Caco-2 (cell line): ENCODE measurements at regions not wholly inside any gene's neighbourhood (a gene's known extent, or its start where the extent isn't known, plus 50 kb on each side); places are given as distances from the start of the nearest gene placed in this dataset.

ENCODE experiments used
- BruUV-seq: library from RNA; stranded (reverse); fragments of 400-500 nt; replicated peaks from 2 replicates; lab custom pipeline; 2021; lab: Mats Ljungman, UMichigan
- CTCF ChIA-PET: fragments of 300-600 bp; sonication (Branson Sonifier 250); formaldehyde crosslinking; loops from one replicate; lab custom pipeline; 2022; ENCODE audit warnings: antibody characterized with exemption; lab: Charles Lee
- POLR2A ChIA-PET: fragments of 300-600 bp; sonication (Branson Sonifier 250); formaldehyde crosslinking; loops from one replicate; lab custom pipeline; 2022; ENCODE audit warnings: antibody characterized with exemption; lab: Charles Lee
- DNase-seq, 2 experiments: peaks; one replicate each; pipeline versions ENCODE4 v3.0.0 to v3.0.0-alpha.2; 2020 to 2022
- H3K27me3 ChIP-seq: replicated peaks from 2 replicates; pipeline ENCODE4 v1.6.0; 2011; ENCODE audit warnings: low read length; ENCODE audit not compliant: control insufficient read depth, insufficient read depth
- H3K36me3 ChIP-seq: 2 replicates; pipeline ENCODE4 v1.5.1; 2011; ENCODE audit warnings: low read length; ENCODE audit not compliant: control insufficient read depth, insufficient read depth
- H3K4me1 ChIP-seq: fragments of 250-450 bp; sonication (Bioruptor Pico); 2 replicates; pipeline ENCODE4 v1.5.1; 2020; ENCODE audit warnings: mild to moderate bottlenecking
- H3K4me3 ChIP-seq: 2 replicates; pipeline ENCODE4 v1.5.1; 2011; ENCODE audit warnings: low read depth, mild to moderate bottlenecking, control low read depth, low read length
- H3K9me3 ChIP-seq: fragments of 250-450 bp; sonication (Bioruptor Pico); 2 replicates; pipeline ENCODE4 v1.5.1; 2020; ENCODE audit warnings: mild to moderate bottlenecking, moderate library complexity
- H3K27ac Mint-ChIP-seq: one replicate; pipeline ENCODE4 v1.8.0; 2022; ENCODE audit warnings: mixed read lengths; ENCODE audit not compliant: unreplicated experiment
- H3K27me3 Mint-ChIP-seq: one replicate; pipeline ENCODE4 v1.8.0; 2022; ENCODE audit warnings: mixed read lengths; ENCODE audit not compliant: insufficient read depth, unreplicated experiment
- H3K36me3 Mint-ChIP-seq: one replicate; pipeline ENCODE4 v1.8.0; 2022; ENCODE audit warnings: mild to moderate bottlenecking, mixed read lengths; ENCODE audit not compliant: insufficient read depth, unreplicated experiment
- H3K4me1 Mint-ChIP-seq: one replicate; pipeline ENCODE4 v1.8.0; 2022; ENCODE audit warnings: low read depth, mixed read lengths; ENCODE audit not compliant: unreplicated experiment
- H3K4me3 Mint-ChIP-seq: one replicate; pipeline ENCODE4 v1.8.0; 2022; ENCODE audit warnings: mild to moderate bottlenecking, moderate library complexity, mixed read lengths; ENCODE audit not compliant: unreplicated experiment
- H3K9me3 Mint-ChIP-seq: one replicate; pipeline ENCODE4 v1.8.0; 2022; ENCODE audit warnings: mixed read lengths; ENCODE audit not compliant: unreplicated experiment
- intact Hi-C: fragments of 100-400 bp; cut with micrococcal nuclease; formaldehyde crosslinking; loops from one replicate; pipeline ENCODE4 v1.10.0; 2022; ENCODE audit not compliant: unreplicated experiment
- TF ChIP-seq, protein P1 (sequence below), 2 experiments: fragments of 200-600 bp in 1 of 2; IDR thresholded peaks; 1 replicate in 1 of 2; 2 replicates in 1 of 2; pipeline versions ENCODE4 v1.5.1 to v1.8.0; 2011 to 2022; ENCODE audit warnings: antibody characterized with exemption in 1 of 2, control low read depth in 1 of 2, inconsistent platforms in 1 of 2, low read depth in 1 of 2, low read length in 1 of 2, mild to moderate bottlenecking in 1 of 2, moderate library complexity in 1 of 2; ENCODE audit not compliant: insufficient read depth in 1 of 2, severe bottlenecking in 1 of 2, unreplicated experiment in 1 of 2

DNA sequence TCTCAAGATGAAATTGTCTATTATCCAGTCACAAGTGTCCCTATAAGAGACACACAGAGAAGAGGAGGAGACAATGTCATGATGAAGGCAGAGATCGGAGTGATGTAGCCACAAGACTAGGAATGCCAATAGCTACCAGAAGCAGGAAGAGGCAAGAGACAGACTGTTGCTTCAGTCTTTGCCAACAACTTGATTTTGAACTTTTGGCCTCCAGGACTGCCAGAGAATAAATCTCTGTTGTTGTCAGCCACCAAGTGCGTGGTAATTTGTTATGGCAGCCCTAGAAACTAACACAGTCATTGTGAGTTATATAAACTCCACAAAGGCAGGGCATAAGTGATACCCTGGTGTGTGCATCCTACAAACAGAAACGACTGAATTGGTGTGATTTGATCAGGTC lies 517.0 kb downstream of the BTBD3 start:
- ChIA-PET POLR2A (no interaction called here), CTCF (no interaction called here)
- no peaks in the 10 kb centered on the region for H3K27me3 ChIP-seq
- H3K4me1 ChIP-seq = no peaks in the 10 kb centered on the region
- Mint-ChIP-seq H3K9me3 (no peaks in the 10 kb centered on the region), H3K4me1 (no peaks in the 10 kb centered on the region), H3K27me3 (peaks cover 7% of the 10 kb centered on the region), H3K4me3 (no peak overlapping the region), H3K27ac (no peak overlapping the region), H3K36me3 (peaks cover 4% of the 10 kb centered on the region)
- H3K4me3 ChIP-seq = no peak overlapping the region
- H3K9me3 ChIP-seq = no peaks in the 10 kb centered on the region
- DNase-seq = no peak
- H3K36me3 ChIP-seq = no peaks in the 10 kb centered on the region
- intact Hi-C loops = no loop called here
- no TSS peak for BruUV-seq
- TF ChIP-seq, protein P1, sequence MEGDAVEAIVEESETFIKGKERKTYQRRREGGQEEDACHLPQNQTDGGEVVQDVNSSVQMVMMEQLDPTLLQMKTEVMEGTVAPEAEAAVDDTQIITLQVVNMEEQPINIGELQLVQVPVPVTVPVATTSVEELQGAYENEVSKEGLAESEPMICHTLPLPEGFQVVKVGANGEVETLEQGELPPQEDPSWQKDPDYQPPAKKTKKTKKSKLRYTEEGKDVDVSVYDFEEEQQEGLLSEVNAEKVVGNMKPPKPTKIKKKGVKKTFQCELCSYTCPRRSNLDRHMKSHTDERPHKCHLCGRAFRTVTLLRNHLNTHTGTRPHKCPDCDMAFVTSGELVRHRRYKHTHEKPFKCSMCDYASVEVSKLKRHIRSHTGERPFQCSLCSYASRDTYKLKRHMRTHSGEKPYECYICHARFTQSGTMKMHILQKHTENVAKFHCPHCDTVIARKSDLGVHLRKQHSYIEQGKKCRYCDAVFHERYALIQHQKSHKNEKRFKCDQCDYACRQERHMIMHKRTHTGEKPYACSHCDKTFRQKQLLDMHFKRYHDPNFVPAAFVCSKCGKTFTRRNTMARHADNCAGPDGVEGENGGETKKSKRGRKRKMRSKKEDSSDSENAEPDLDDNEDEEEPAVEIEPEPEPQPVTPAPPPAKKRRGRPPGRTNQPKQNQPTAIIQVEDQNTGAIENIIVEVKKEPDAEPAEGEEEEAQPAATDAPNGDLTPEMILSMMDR (IDR thresholded peaks at IDR 0.05; ENCODE audit: insufficient read depth in 1 of 2, low read depth in 1 of 2, low read length in 1 of 2, severe bottlenecking in 1 of 2, unreplicated experiment in 1 of 2) = no peak

DNA sequence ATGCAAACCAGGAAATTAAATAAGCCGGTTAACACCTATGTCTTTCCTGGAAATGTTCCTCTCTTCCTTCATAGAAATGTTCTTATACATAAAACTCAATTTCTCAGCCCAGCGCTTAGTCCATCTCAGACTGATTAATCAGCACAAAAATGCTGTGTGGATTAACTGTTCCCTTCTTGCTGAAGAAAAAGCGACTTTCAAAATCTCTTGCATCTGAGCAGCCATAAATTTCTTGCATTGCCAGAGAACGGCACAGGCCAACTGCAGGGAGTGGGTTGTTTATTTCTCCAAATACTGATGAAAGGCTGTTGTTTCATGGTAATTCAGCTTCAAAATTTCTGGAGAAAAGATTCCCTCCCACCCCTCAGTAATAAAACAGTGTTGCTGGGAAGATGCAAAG lies 517.6 kb downstream of the BTBD3 start:
- no peak overlapping the region for H3K4me3 Mint-ChIP-seq
- CTCF ChIA-PET = no interaction called here
- no peaks in the 10 kb centered on the region for H3K9me3 Mint-ChIP-seq
- no peak overlapping the region for H3K4me3 ChIP-seq
- H3K36me3 Mint-ChIP-seq = peaks cover 4% of the 10 kb centered on the region
- intact Hi-C loops = no loop called here
- POLR2A ChIA-PET = no interaction called here
- no peaks in the 10 kb centered on the region for H3K36me3 ChIP-seq
- no peaks in the 10 kb centered on the region for H3K4me1 ChIP-seq
- TF ChIP-seq, protein P1 (IDR thresholded peaks at IDR 0.05; ENCODE audit: insufficient read depth in 1 of 2, low read depth in 1 of 2, low read length in 1 of 2, severe bottlenecking in 1 of 2, unreplicated experiment in 1 of 2) = no peak
- no peak overlapping the region for H3K27ac Mint-ChIP-seq
- no peaks in the 10 kb centered on the region for H3K9me3 ChIP-seq
- DNase-seq = no peak
- H3K27me3 Mint-ChIP-seq = peaks cover 7% of the 10 kb centered on the region
- H3K27me3 ChIP-seq = no peaks in the 10 kb centered on the region
- BruUV-seq = no TSS peak
- H3K4me1 Mint-ChIP-seq = no peaks in the 10 kb centered on the region

DNA sequence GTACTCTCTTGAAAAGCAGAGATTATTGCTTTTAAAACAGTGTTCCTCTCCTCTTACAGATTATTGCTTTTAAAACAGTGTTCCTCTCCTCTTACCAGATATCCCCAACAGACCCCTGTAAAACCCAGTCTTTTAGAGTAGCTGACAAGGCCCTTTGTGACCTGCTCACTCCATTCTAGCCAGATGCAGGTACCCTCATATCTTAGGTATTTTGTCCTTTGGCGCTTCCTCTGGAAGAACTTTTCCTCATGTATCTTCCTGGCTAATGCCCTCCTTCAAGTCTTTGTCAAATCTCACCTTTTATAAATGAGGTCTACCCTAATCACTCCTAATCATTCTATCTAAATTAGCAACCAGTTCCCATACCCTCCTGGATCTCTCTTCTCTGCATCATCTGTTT lies 536.0 kb downstream of the BTBD3 start:
- no peak for DNase-seq
- no peaks in the 10 kb centered on the region for H3K27me3 Mint-ChIP-seq
- no peaks in the 10 kb centered on the region for H3K36me3 ChIP-seq
- no TSS peak for BruUV-seq
- H3K27me3 ChIP-seq = no peaks in the 10 kb centered on the region
- H3K4me1 Mint-ChIP-seq = no peaks in the 10 kb centered on the region
- TF ChIP-seq, protein P1 (IDR thresholded peaks at IDR 0.05; ENCODE audit: insufficient read depth in 1 of 2, low read depth in 1 of 2, low read length in 1 of 2, severe bottlenecking in 1 of 2, unreplicated experiment in 1 of 2) = no peak
- ChIA-PET CTCF (no interaction called here), POLR2A (no interaction called here)
- peaks cover 10% of the 10 kb centered on the region for H3K9me3 Mint-ChIP-seq
- H3K27ac Mint-ChIP-seq = no peak overlapping the region
- intact Hi-C loops = no loop called here
- peaks cover 5% of the 10 kb centered on the region; the same call in 1 of the 2 replicates for H3K9me3 ChIP-seq
- H3K4me3 Mint-ChIP-seq = no peak overlapping the region
- no peak overlapping the region for H3K4me3 ChIP-seq
- H3K36me3 Mint-ChIP-seq = no peaks in the 10 kb centered on the region
- no peaks in the 10 kb centered on the region for H3K4me1 ChIP-seq
